Activated naive CD8-positive, alpha-beta T cell treated with anti-CD3 and anti-CD28 coated beads, Interleukin-2, amount 10 ng/mL, durations not matched to agents 7 days and 5 days (primary cell): ENCODE measurements at regions not wholly inside any gene's neighbourhood (a gene's known extent, or its start where the extent isn't known, plus 50 kb on each side); places are given as distances from the start of the nearest gene placed in this dataset.

Experiments
- ATAC-seq: fragments of 150-1000 bp; cut with Tn5 transposase; one replicate; pipeline ENCODE4 v1.10.0; 2021; ENCODE audit warnings: low read depth, moderate library complexity
- POLR2A ChIA-PET: fragments of 350-600 bp; sonication (Branson Sonifier 250); formaldehyde crosslinking; loops from one replicate; lab custom pipeline; 2021; ENCODE audit warnings: antibody characterized with exemption; lab: Charles Lee
- DNase-seq: peaks from one replicate; pipeline ENCODE4 v3.0.0; 2021
- H3K27ac Mint-ChIP-seq: one replicate; pipeline ENCODE4 v1.8.0; 2022; ENCODE audit warnings: mild to moderate bottlenecking, mixed read lengths
- H3K27me3 Mint-ChIP-seq: one replicate; pipeline ENCODE4 v1.8.0; 2022; ENCODE audit warnings: mild to moderate bottlenecking, moderate library complexity, mixed read lengths
- H3K36me3 Mint-ChIP-seq: one replicate; pipeline ENCODE4 v1.8.0; 2021; ENCODE audit warnings: mild to moderate bottlenecking, mixed read lengths
- H3K4me1 Mint-ChIP-seq: one replicate; pipeline ENCODE4 v1.8.0; 2021; ENCODE audit warnings: mixed read lengths
- H3K4me3 Mint-ChIP-seq: one replicate; pipeline ENCODE4 v1.8.0; 2022; ENCODE audit warnings: mild to moderate bottlenecking, moderate library complexity, mixed read lengths
- H3K9me3 Mint-ChIP-seq: one replicate; pipeline ENCODE4 v1.8.0; 2021; ENCODE audit warnings: mixed read lengths

DNA sequence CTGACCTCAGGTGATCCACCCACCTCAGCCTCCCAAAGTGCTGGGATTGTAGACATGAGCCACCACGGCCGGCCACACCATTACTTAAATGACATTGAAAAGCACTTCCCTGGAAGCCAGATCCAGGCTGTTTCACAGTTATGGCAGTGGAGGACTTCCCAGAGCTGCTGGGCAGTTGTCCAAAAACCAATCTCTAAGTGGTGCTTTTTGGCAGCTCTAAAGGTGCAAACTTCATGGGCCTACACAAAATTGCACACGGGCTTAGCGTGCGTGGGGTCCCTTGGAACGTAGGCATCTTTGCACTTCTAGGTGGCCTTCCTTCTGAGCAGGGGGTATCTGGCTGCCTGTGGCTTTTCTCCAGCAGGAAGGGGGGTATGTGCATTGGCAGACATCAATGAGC is 172.3 kb downstream of the SHOX start:
- no peak for ATAC-seq
- no peak for DNase-seq
- H3K9me3 Mint-ChIP-seq = peaks cover 14% of the 10 kb centered on the region
- H3K27ac Mint-ChIP-seq = no peak overlapping the region
- no peak overlapping the region for H3K4me3 Mint-ChIP-seq
- POLR2A ChIA-PET = no interaction called here
- no peaks in the 10 kb centered on the region for H3K4me1 Mint-ChIP-seq
- H3K36me3 Mint-ChIP-seq = no peaks in the 10 kb centered on the region
- H3K27me3 Mint-ChIP-seq = peaks cover 7% of the 10 kb centered on the region

DNA sequence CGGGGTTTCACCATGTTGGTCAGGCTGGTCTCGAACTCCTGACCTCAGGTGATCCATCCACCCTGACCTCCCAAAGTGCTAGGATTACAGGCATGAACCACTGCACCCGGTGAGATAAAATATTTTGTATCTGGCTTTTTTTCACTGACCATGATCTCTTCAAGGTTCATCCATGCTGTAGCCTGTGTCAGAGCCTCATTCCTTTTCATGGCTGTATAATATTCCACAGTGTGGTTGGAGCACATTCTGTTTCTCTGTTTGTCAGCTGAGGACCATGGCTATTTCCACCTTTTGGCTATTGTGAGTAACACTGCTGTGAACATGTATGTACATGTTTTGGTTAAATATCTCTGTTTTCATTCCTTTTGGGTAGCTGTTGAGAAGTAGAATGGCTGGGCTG is 169.2 kb downstream of the SHOX start:
- Mint-ChIP-seq H3K27me3 (peaks cover 2% of the 10 kb centered on the region), H3K4me3 (no peak overlapping the region), H3K27ac (no peak overlapping the region), H3K9me3 (peaks cover 14% of the 10 kb centered on the region), H3K36me3 (no peaks in the 10 kb centered on the region), H3K4me1 (no peaks in the 10 kb centered on the region)
- POLR2A ChIA-PET = no interaction called here
- DNase-seq (no peak), ATAC-seq (no peak)

- ATAC-seq (no peak), DNase-seq (no peak)
- H3K9me3 Mint-ChIP-seq = no peaks in the 10 kb centered on the region
- H3K4me1 Mint-ChIP-seq = no peaks in the 10 kb centered on the region
- no peak overlapping the region for H3K27ac Mint-ChIP-seq
- no peaks in the 10 kb centered on the region for H3K36me3 Mint-ChIP-seq
- H3K27me3 Mint-ChIP-seq = peaks cover 15% of the 10 kb centered on the region
- POLR2A ChIA-PET = no interaction called here
- H3K4me3 Mint-ChIP-seq = no peak overlapping the region
Measured at GRCh38 chrX:794311-794710, 163.7 kb downstream of the SHOX start.

DNA sequence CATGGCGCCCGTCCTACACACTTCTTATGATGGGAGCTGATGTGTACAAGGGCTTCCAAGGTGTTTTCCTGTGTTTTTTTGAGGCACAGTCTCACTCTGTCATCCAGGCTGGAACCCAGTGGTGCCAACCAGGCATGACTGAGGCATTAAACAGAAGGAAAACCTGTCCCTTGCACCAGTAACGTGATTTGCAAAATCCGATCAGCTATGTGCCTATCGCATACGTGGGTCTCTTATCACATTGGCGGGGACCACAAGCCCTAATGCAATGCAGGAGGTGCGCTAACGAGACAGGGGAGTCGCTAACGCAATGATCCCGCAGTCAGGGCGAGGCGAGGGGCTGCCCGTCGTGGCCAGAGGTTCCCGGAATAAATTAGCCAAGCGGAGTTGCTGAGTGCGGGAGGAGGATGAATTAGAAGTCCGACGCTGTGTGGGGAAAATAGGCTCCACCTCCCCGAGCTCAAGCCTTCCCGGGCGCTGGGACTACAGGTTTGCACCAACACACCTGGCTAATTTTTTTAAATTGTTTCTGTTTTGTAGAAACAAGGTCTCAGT is 162.7 kb downstream of the SHOX start:
- Mint-ChIP-seq H3K4me3 (no peak overlapping the region), H3K27ac (no peak overlapping the region), H3K36me3 (no peaks in the 10 kb centered on the region), H3K4me1 (no peaks in the 10 kb centered on the region), H3K9me3 (no peaks in the 10 kb centered on the region), H3K27me3 (peaks cover 17% of the 10 kb centered on the region)
- DNase-seq = no peak
- ATAC-seq = no peak
- POLR2A ChIA-PET = no interaction called here

GRCh38 chrX:791479-792034 is 161.0 kb downstream of the SHOX start:
- Mint-ChIP-seq H3K4me1 (no peaks in the 10 kb centered on the region), H3K4me3 (no peak overlapping the region), H3K36me3 (no peaks in the 10 kb centered on the region), H3K27ac (no peak overlapping the region), H3K9me3 (no peaks in the 10 kb centered on the region), H3K27me3 (peaks cover 17% of the 10 kb centered on the region)
- POLR2A ChIA-PET = no interaction called here
- no peak for DNase-seq
- ATAC-seq = no peak

- no peak overlapping the region for H3K4me3 Mint-ChIP-seq
- POLR2A ChIA-PET = no interaction called here
Measured at GRCh38 chrX:790783-791360, 160.3 kb downstream of the SHOX start.

GRCh38 chrX:790041-790506 is 159.5 kb downstream of the SHOX start:
- H3K27ac Mint-ChIP-seq = no peak overlapping the region
- H3K27me3 Mint-ChIP-seq = peaks cover 17% of the 10 kb centered on the region
- DNase-seq = no peak
- ATAC-seq = no peak
- POLR2A ChIA-PET = no interaction called here
- H3K36me3 Mint-ChIP-seq = no peaks in the 10 kb centered on the region
- H3K4me1 Mint-ChIP-seq = no peaks in the 10 kb centered on the region
- H3K4me3 Mint-ChIP-seq = no peak overlapping the region
- H3K9me3 Mint-ChIP-seq = peaks cover under 1% of the 10 kb centered on the region

More at GRCh38 chrX:790783-791360, 160.3 kb downstream of the SHOX start:
- no peak for DNase-seq
- Mint-ChIP-seq H3K36me3 (no peaks in the 10 kb centered on the region), H3K4me1 (no peaks in the 10 kb centered on the region), H3K27ac (no peak overlapping the region), H3K9me3 (no peaks in the 10 kb centered on the region), H3K27me3 (peaks cover 17% of the 10 kb centered on the region)
- no peak for ATAC-seq

GRCh38 chrX:789096-789495 is 158.5 kb downstream of the SHOX start:
- Mint-ChIP-seq H3K27me3 (peaks cover 17% of the 10 kb centered on the region), H3K27ac (no peak overlapping the region), H3K36me3 (no peaks in the 10 kb centered on the region), H3K4me3 (no peak overlapping the region), H3K9me3 (peaks cover 4% of the 10 kb centered on the region), H3K4me1 (no peaks in the 10 kb centered on the region)
- POLR2A ChIA-PET = no interaction called here
- DNase-seq (no peak), ATAC-seq (no peak)

DNA sequence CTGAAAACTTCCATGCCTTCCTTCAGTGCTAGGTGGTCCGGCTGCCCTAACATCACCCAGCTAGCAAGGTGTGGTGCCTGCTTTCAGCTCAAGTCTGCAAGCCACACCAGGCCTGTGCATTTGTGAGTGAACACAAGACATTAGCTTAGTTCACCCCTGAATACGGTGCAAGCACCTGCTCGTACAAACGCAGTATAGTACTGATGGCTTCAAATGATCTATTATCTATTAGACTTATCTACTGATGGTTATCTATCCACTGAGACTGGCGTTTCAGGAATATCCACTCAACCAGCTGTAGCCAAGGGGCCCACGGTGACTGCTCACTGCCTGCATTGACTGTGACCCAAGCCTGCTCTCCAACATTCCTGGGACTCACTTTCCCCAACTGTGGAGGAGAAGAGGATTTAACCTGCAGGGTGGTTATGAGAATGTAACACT is 155.9 kb downstream of the SHOX start:
- DNase-seq = no peak
- H3K27ac Mint-ChIP-seq = no peak overlapping the region
- H3K4me3 Mint-ChIP-seq = no peak overlapping the region
- peaks cover 12% of the 10 kb centered on the region for H3K27me3 Mint-ChIP-seq
- ATAC-seq = no peak
- POLR2A ChIA-PET = no interaction called here
- H3K36me3 Mint-ChIP-seq = no peaks in the 10 kb centered on the region
- H3K4me1 Mint-ChIP-seq = no peaks in the 10 kb centered on the region
- H3K9me3 Mint-ChIP-seq = peaks cover 4% of the 10 kb centered on the region

DNA sequence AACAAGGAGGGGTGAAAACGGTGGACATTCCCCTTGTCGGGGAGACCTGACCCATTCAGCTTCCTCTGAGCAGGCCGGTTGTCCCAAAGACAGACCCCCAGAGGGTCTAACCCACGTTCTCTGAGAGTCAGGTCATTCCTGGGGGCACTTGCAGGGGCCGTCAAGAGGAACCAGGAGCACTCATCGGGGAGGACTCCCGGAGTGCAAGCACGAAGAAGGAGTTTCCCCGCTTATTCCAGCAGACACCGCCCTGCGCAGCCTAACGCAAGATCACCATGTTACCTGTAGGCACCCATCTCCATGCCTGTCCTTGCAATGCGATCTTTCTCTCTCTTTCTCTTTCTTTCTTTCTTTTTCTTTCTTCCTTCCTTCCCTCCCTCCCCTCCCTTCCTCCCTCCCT is 154.2 kb downstream of the SHOX start:
- no peaks in the 10 kb centered on the region for H3K36me3 Mint-ChIP-seq
- POLR2A ChIA-PET = no interaction called here
- DNase-seq (no peak), ATAC-seq (no peak)
- peaks cover 4% of the 10 kb centered on the region for H3K9me3 Mint-ChIP-seq
- peaks cover 3% of the 10 kb centered on the region for H3K27me3 Mint-ChIP-seq
- H3K27ac Mint-ChIP-seq = no peak overlapping the region
- no peaks in the 10 kb centered on the region for H3K4me1 Mint-ChIP-seq
- H3K4me3 Mint-ChIP-seq = no peak overlapping the region

- H3K27ac Mint-ChIP-seq = no peak overlapping the region
- H3K4me1 Mint-ChIP-seq = no peaks in the 10 kb centered on the region
- ATAC-seq (no peak), DNase-seq (no peak)
- H3K4me3 Mint-ChIP-seq = no peak overlapping the region
- POLR2A ChIA-PET = no interaction called here
- no peaks in the 10 kb centered on the region for H3K36me3 Mint-ChIP-seq
- H3K9me3 Mint-ChIP-seq = peaks cover 4% of the 10 kb centered on the region
- H3K27me3 Mint-ChIP-seq = no peaks in the 10 kb centered on the region
Measured at GRCh38 chrX:781224-782204, 150.9 kb downstream of the SHOX start.

GRCh38 chrX:776529-777230 is 146.1 kb downstream of the SHOX start:
- POLR2A ChIA-PET = no interaction called here
- no peaks in the 10 kb centered on the region for H3K4me1 Mint-ChIP-seq
- H3K9me3 Mint-ChIP-seq = peaks cover 1% of the 10 kb centered on the region
- no peaks in the 10 kb centered on the region for H3K27me3 Mint-ChIP-seq
- H3K36me3 Mint-ChIP-seq = no peaks in the 10 kb centered on the region
- H3K27ac Mint-ChIP-seq = no peak overlapping the region
- H3K4me3 Mint-ChIP-seq = no peak overlapping the region
- ATAC-seq = no peak
- no peak for DNase-seq

- H3K36me3 Mint-ChIP-seq = no peaks in the 10 kb centered on the region
- no peak overlapping the region for H3K27ac Mint-ChIP-seq
- H3K9me3 Mint-ChIP-seq = peaks cover 1% of the 10 kb centered on the region
- no peaks in the 10 kb centered on the region for H3K27me3 Mint-ChIP-seq
- ATAC-seq (no peak), DNase-seq (no peak)
- H3K4me3 Mint-ChIP-seq = no peak overlapping the region
- no peaks in the 10 kb centered on the region for H3K4me1 Mint-ChIP-seq
- POLR2A ChIA-PET = no interaction called here
Measured at GRCh38 chrX:776061-776460, 145.5 kb downstream of the SHOX start.
